ENCODE measurements at regions not wholly inside any gene's neighbourhood (a gene's known extent, or its start where the extent isn't known, plus 50 kb on each side); places are given as distances from the start of the nearest gene placed in this dataset.

GRCh38 chr1:25003457-25004190 is 73.5 kb upstream of the RUNX3 start:
- Mint-ChIP-seq H3K27me3 (ENCODE audit: low read depth) (peaks cover 44% of the 10 kb centered on the region), H3K9me3 (no peaks in the 10 kb centered on the region), H3K4me1 (no peaks in the 10 kb centered on the region), H3K4me3 (no peak overlapping the region), H3K27ac (no peak overlapping the region), H3K36me3 (ENCODE audit: low read depth) (no peaks in the 10 kb centered on the region)
- TF ChIP-seq CTCF (IDR thresholded peaks at IDR 0.05; ENCODE audit: unreplicated experiment in 3 of 3), result no peak

GRCh38 chr1:25003000-25003399 is 72.9 kb upstream of the RUNX3 start:
- H3K4me3 Mint-ChIP-seq, result no peak overlapping the region
- TF ChIP-seq CTCF (IDR thresholded peaks at IDR 0.05; ENCODE audit: unreplicated experiment in 3 of 3), result no peak
- H3K27me3 Mint-ChIP-seq (ENCODE audit: low read depth), result peaks cover 39% of the 10 kb centered on the region
- no peaks in the 10 kb centered on the region for H3K36me3 Mint-ChIP-seq (ENCODE audit: low read depth)
- no peaks in the 10 kb centered on the region for H3K4me1 Mint-ChIP-seq
- no peak overlapping the region for H3K27ac Mint-ChIP-seq
- no peaks in the 10 kb centered on the region for H3K9me3 Mint-ChIP-seq

DNA sequence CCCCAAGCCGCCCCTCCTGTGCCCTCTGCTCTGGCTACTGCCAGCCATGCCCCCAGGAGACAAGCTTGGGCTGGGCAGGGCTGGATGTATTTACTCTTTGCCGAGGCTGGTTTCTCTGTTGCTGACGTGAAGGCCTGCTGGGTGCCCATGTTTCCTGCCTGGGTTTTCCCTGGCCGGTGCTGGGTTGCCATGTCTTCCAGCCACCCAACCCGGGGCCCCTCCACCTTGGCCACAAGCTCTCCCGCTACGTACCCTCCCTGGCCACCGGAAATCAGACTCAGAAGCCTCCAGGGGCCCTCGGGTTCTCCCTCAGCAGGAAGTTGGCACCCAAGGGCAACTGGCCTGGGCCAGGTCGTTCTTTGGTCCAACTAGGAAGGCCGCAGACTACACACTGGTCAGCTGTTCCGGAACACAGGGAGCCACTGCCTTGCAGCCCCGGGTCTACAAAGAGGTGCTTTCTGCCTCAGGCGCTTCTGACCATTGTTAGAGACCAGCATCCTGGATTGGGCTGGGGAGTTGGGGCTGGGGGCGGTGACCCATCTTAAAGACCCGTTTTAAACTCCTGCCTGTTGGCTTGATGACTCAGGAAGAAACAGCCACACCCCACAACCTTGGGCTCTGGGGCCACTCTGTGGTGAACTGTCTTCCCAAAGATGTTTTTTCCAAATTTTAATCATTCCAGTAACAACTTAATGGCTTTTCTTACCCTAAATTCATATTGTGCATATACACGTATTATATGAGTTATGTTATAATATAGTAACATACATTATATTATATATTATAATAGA is 71.2 kb upstream of the RUNX3 start:
- no peak for TF ChIP-seq CTCF (IDR thresholded peaks at IDR 0.05; ENCODE audit: unreplicated experiment in 3 of 3)
- H3K36me3 Mint-ChIP-seq (ENCODE audit: low read depth), result no peaks in the 10 kb centered on the region
- H3K27ac Mint-ChIP-seq, result no peak overlapping the region
- no peaks in the 10 kb centered on the region for H3K9me3 Mint-ChIP-seq
- H3K4me1 Mint-ChIP-seq, result no peaks in the 10 kb centered on the region
- no peak overlapping the region for H3K4me3 Mint-ChIP-seq
- H3K27me3 Mint-ChIP-seq (ENCODE audit: low read depth), result peaks cover 33% of the 10 kb centered on the region

GRCh38 chr1:24999906-25000305 is 69.8 kb upstream of the RUNX3 start:
- no peaks in the 10 kb centered on the region for H3K9me3 Mint-ChIP-seq
- no peak for TF ChIP-seq CTCF (IDR thresholded peaks at IDR 0.05; ENCODE audit: unreplicated experiment in 3 of 3)
- no peaks in the 10 kb centered on the region for H3K36me3 Mint-ChIP-seq (ENCODE audit: low read depth)
- H3K4me1 Mint-ChIP-seq, result no peaks in the 10 kb centered on the region
- peaks cover 22% of the 10 kb centered on the region for H3K27me3 Mint-ChIP-seq (ENCODE audit: low read depth)
- H3K4me3 Mint-ChIP-seq, result no peak overlapping the region
- no peak overlapping the region for H3K27ac Mint-ChIP-seq

- Mint-ChIP-seq H3K4me1 (no peaks in the 10 kb centered on the region), H3K27me3 (ENCODE audit: low read depth) (peaks cover 17% of the 10 kb centered on the region), H3K9me3 (no peaks in the 10 kb centered on the region), H3K4me3 (no peak overlapping the region), H3K36me3 (ENCODE audit: low read depth) (no peaks in the 10 kb centered on the region), H3K27ac (no peak overlapping the region)
- no peak for TF ChIP-seq CTCF (IDR thresholded peaks at IDR 0.05; ENCODE audit: unreplicated experiment in 3 of 3)
Observed at GRCh38 chr1:24999426-24999825, 69.3 kb upstream of the RUNX3 start.

All from nephron (organoid).